ENCODE measurements at regions not wholly inside any gene's neighbourhood (a gene's known extent, or its start where the extent isn't known, plus 50 kb on each side); places are given as distances from the start of the nearest gene placed in this dataset.
A peak's percentile ranks its signal among the peaks of the same experiment; 100 is the strongest.

- H3K27ac ChIP-seq, result no peak overlapping the region
- TF ChIP-seq CTCF (conservative IDR thresholded peaks at IDR 0.05) (no peak), ZFX (IDR thresholded peaks at IDR 0.05) (no peak)
Observed at GRCh38 chr15:92273723-92274122, 120.0 kb upstream of the ST8SIA2 start.

GRCh38 chr15:92277776-92278175 lies 115.9 kb upstream of the ST8SIA2 start:
- peak; percentile 65 for TF ChIP-seq CTCF (conservative IDR thresholded peaks at IDR 0.05)
- TF ChIP-seq ZFX (IDR thresholded peaks at IDR 0.05), result no peak
- no peak overlapping the region for H3K27ac ChIP-seq

- TF ChIP-seq ZFX (IDR thresholded peaks at IDR 0.05) (no peak), CTCF (conservative IDR thresholded peaks at IDR 0.05) (no peak)
- H3K27ac ChIP-seq, result no peak overlapping the region
Observed at GRCh38 chr15:92283813-92284212, 109.9 kb upstream of the ST8SIA2 start.

GRCh38 chr15:92288755-92289154 lies 104.9 kb upstream of the ST8SIA2 start:
- H3K27ac ChIP-seq, result no peak overlapping the region
- no peak for TF ChIP-seq CTCF (conservative IDR thresholded peaks at IDR 0.05)
- TF ChIP-seq ZFX (IDR thresholded peaks at IDR 0.05), result no peak

- H3K27ac ChIP-seq, result no peak overlapping the region
- no peak for TF ChIP-seq CTCF (conservative IDR thresholded peaks at IDR 0.05)
- TF ChIP-seq ZFX (IDR thresholded peaks at IDR 0.05), result no peak
Observed at GRCh38 chr15:92289733-92290132, 103.9 kb upstream of the ST8SIA2 start.

- TF ChIP-seq CTCF (conservative IDR thresholded peaks at IDR 0.05) (no peak), ZFX (IDR thresholded peaks at IDR 0.05) (no peak)
- H3K27ac ChIP-seq, result no peak overlapping the region
Observed at GRCh38 chr15:92290359-92290992, 103.2 kb upstream of the ST8SIA2 start.

GRCh38 chr15:92291900-92292299 lies 101.8 kb upstream of the ST8SIA2 start:
- TF ChIP-seq CTCF (conservative IDR thresholded peaks at IDR 0.05) (no peak), ZFX (IDR thresholded peaks at IDR 0.05) (no peak)
- H3K27ac ChIP-seq, result no peak overlapping the region
